ENCODE measurements at regions not wholly inside any gene's neighbourhood (a gene's known extent, or its start where the extent isn't known, plus 50 kb on each side); places are given as distances from the start of the nearest gene placed in this dataset.

DNA sequence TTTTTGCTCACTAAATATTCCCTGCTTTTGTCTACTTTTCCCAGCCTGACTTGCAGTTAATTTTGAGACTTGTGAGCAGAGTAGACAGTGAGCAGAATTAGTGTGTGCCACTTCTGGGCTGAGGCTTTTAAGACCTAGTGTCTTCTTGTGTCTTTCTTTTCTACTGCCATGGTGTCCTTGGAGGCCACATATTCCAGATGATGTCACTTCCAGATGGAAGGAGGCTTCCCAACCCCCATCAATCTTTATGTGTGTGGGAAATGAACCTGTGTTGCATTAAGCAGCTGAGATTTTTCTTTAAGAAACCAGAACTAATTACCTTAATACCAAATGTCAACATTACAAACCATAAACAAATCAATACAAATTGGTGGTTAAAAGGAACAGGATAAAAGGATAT lies 774.7 kb upstream of the ROBO1 start:
- TF ChIP-seq POLR2A (IDR thresholded peaks at IDR 0.05) = no peak
- TF ChIP-seq, protein P1, sequence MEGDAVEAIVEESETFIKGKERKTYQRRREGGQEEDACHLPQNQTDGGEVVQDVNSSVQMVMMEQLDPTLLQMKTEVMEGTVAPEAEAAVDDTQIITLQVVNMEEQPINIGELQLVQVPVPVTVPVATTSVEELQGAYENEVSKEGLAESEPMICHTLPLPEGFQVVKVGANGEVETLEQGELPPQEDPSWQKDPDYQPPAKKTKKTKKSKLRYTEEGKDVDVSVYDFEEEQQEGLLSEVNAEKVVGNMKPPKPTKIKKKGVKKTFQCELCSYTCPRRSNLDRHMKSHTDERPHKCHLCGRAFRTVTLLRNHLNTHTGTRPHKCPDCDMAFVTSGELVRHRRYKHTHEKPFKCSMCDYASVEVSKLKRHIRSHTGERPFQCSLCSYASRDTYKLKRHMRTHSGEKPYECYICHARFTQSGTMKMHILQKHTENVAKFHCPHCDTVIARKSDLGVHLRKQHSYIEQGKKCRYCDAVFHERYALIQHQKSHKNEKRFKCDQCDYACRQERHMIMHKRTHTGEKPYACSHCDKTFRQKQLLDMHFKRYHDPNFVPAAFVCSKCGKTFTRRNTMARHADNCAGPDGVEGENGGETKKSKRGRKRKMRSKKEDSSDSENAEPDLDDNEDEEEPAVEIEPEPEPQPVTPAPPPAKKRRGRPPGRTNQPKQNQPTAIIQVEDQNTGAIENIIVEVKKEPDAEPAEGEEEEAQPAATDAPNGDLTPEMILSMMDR (IDR thresholded peaks at IDR 0.05) = no peak

All from esophagus squamous epithelium (tissue), 4 donors.